ENCODE measurements at regions not wholly inside any gene's neighbourhood (a gene's known extent, or its start where the extent isn't known, plus 50 kb on each side); places are given as distances from the start of the nearest gene placed in this dataset.
A peak's percentile ranks its signal among the peaks of the same experiment; 100 is the strongest.

- DNase-seq (ENCODE audit: low read depth in 2 of 2), result no peak
Measured at GRCh38 chr4:179803857-179804256, 2361.6 kb upstream of the AGA start.

- no peak for DNase-seq (ENCODE audit: low read depth in 2 of 2)
Measured at GRCh38 chr4:179804440-179804839, 2362.2 kb upstream of the AGA start.

DNA sequence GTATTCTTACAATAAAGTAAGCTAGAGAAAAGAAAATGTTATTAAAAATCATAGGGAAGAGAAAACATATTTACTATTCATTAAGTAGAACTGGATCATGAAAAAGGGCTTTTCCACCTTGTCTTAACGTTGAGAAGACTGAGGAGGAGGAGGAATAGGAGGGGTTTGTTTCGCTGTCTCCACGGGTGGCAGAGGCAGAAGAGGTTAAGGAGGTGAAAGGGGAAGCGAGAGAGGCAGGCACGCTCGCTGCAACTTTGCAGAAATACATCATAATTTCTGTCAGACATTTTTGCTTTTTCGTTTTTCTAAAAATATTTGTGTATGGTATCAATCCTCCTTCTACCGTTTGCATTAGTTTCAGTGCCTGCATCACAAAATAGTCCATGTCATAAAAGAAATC is 2375.1 kb upstream of the AGA start:
- DNase-seq (ENCODE audit: low read depth in 2 of 2), result no peak

DNA sequence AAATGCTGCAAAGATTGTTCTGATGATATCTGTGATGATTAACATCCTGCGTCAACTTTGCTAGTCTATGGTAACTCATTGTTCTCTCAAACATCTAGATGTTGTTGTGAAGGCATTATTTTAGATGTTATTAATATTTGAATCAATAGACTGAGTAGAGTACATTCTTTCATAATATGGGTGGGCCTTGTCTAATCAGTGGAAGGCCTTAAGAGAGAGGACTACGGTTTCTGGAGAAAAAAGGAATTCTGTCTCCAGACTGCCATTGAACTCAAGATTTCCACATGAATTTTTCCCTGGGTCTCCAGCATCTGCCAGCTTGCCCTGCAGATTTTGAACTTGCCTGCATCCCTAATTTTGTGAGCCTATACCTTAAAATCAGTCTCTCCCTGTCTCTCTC is 2381.1 kb upstream of the AGA start:
- no peak for DNase-seq (ENCODE audit: low read depth in 2 of 2)

- DNase-seq (ENCODE audit: low read depth in 2 of 2), result no peak
Measured at GRCh38 chr4:179831274-179831673, 2389.0 kb upstream of the AGA start.

GRCh38 chr4:179836179-179837075 is 2394.2 kb upstream of the AGA start:
- DNase-seq (ENCODE audit: low read depth in 2 of 2), result no peak

GRCh38 chr4:179843370-179843769 is 2399.8 kb upstream of the TENM3 start:
- DNase-seq (ENCODE audit: low read depth in 2 of 2), result no peak

DNA sequence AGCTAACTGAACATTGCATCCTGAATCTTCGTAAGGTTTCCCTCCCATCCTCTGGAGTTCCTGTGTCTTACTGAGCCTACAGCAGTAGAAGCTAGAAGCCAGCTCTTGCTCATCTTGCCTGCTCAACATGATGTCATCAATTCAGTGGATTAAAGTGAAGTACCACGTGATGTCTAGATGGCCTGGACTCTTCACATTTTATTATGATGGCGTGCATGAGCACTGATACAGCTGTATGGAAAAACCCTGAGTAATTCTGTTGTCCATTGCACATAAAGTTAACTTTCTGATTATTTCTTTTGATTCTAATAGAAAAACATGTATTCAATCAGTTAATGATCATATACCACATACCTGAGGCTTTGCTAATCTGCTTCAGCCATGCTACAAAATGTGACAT is 2387.7 kb upstream of the TENM3 start:
- no peak for DNase-seq (ENCODE audit: low read depth in 2 of 2)

DNA sequence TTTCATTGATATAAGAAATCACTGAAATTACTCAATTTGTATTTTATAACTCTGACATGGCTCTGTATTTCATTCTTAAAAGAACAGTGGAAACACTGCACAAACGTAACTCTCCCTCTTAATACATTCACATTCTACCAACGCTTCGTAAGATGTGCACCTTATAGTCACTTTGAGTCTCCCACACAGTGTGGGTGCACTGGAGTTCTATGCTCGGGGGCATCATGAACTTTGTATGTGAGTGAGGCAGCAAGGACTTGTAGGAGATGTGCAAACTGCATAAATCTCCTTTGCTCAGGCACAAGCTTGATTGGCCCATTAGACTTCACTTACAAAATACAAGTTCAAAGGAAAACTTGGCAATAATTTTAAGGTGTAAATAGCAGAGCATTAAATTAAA is 2385.0 kb upstream of the TENM3 start:
- no peak for DNase-seq (ENCODE audit: low read depth in 2 of 2)

DNA sequence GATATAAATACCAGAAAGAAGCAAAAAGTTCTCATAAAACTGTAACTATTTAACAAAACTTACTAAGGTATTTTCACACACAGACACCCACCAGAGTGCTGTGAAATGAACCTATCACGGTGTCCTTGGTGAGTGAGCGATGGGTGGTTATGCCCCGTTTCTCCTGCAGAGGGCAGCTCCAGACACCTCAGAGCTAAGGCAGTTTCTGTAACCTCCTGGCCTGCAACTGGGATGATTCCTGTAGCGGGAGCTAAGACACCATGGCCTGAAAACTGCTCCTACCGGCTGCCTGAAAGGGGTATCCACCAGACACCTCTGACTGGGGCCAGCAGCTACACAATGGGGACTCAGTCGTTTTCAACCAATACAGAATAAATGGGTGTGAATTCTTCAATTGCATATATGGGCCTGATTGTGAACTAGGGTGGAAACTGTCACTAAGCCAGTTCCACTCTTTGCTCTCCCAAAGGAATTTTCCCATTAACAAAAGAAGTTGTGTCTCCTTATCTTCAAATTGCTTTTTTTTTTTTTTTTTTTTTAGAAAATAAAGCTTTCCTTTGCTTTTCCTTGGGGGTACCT is 2375.8 kb upstream of the TENM3 start:
- peak in 1 of 2 experiments; percentile 6 for DNase-seq (ENCODE audit: low read depth in 2 of 2)

DNA sequence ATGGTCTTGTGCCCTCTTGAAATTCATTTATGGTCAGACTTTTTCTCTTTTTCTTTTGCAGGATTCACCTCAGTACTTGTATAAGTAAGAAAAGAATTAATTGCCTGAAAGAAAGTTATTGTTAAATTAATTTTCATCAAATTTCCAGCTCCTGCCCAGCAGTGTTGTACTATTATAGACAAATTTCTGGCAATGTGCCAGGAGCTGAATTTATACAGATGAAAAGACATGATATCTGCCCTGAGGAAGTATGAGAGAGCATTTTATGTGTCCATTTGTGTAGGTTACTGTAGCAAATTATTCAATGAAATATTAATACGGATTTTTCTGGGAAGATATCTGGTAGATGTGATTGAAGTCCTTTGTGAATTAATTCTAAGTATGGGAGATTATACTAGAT is 2371.5 kb upstream of the TENM3 start:
- no peak for DNase-seq (ENCODE audit: low read depth in 2 of 2)

- no peak for DNase-seq (ENCODE audit: low read depth in 2 of 2)
Measured at GRCh38 chr4:179872755-179873154, 2370.4 kb upstream of the TENM3 start.

GRCh38 chr4:179880756-179881155 is 2362.4 kb upstream of the TENM3 start:
- DNase-seq (ENCODE audit: low read depth in 2 of 2), result no peak

GRCh38 chr4:179894066-179894778 is 2349.0 kb upstream of the TENM3 start:
- DNase-seq (ENCODE audit: low read depth in 2 of 2), result no peak

DNA sequence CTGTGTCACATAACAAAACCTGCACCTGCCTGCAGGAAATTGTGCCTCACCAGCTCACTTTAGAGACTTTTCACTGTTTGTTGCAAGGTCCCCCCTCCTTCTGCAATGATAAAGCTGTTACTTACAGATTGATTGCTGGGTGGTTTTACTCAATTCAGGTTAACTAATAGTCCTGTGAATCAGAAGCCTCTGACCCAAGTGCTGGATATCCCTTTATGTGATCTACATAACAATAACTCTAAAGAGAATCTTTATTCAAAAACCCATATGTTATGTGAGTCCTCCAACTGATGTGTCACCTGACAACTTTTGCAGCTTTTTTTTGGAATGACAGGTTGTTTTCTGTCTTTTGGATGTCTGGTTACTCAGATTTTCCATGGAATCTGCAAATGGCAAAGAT is 2323.6 kb upstream of the TENM3 start:
- no peak for DNase-seq (ENCODE audit: low read depth in 2 of 2)

DNA sequence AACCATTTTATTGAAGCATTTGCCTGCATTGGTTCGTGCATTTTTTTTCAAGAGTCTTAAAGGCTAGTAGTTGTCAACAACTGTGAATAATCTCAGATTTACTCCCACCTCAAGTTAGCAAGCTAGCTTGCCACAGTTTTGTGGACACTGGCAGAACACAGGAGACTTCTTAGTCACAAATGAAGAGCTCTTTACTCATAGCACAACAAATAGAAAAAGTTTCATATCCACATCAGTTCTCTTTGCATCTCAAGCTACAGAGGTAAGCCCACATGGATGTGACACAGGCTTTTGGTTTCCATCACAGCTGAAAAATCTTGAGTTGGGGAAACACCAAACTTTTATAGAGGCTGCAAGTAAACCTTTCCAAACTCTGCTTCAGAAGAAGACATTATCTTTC is 2315.7 kb upstream of the TENM3 start:
- DNase-seq (ENCODE audit: low read depth in 2 of 2), result no peak

DNA sequence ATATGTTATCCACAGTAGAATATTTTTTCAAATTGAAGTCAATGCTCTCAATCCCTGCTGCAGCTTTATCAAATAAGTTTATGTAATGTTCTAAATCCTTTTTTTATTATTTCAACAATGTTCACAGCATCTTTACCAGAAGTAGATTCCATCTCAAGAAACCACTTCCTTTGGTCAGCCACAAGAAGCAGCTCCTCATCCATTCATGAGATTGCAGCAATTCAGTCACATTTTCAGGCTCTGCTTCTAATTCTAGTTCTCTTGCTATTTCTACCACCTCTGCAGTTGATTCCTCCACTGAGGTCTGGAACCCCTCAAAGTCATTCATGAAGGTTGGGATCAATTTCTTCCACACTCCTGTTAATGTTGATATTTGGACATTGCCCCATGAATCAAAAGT is 2301.3 kb upstream of the TENM3 start:
- DNase-seq (ENCODE audit: low read depth in 2 of 2), result no peak

DNA sequence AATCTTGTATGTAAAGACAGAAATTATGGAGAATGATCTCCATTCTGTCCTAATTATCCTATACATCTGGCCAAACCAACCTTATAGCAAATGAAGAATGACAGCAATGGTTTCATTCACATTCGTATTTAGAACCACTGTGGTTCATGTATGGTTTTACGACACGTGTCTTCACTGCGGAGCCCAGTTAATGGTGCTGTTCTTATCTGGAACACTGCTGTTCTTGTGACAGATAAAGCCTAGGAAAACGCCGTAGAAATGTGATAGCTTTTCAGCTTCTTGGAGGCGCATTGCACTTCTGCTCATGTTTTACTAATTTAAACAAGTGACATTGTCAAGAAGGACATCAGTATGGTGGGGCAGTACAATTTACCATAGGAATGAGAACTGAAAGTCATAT is 2266.4 kb upstream of the TENM3 start:
- DNase-seq (ENCODE audit: low read depth in 2 of 2), result no peak

DNA sequence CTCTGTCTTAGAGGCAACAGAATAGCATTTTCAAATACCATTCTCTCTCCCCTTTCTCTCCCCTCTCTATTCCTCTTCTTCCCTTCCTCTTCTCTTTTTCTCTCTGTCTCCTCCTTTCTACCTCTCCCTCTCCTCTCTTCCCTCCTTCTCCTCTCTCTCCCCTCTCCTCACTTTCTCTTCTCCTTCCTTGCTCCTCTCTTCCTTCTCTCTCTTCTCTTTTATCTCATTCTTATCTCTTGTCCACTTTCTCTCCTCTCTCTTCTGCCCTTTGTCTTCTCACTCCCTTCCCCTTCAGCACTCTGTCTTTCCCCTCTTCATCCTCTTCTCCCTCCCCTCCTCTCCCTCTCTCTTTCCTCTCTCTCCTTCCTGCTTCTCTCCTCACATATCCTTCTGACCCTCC is 2265.8 kb upstream of the TENM3 start:
- DNase-seq (ENCODE audit: low read depth in 2 of 2), result no peak

GRCh38 chr4:179981161-179981560 is 2262.0 kb upstream of the TENM3 start:
- no peak for DNase-seq (ENCODE audit: low read depth in 2 of 2)

GRCh38 chr4:179989975-179990374 is 2253.2 kb upstream of the TENM3 start:
- DNase-seq (ENCODE audit: low read depth in 2 of 2), result no peak

DNA sequence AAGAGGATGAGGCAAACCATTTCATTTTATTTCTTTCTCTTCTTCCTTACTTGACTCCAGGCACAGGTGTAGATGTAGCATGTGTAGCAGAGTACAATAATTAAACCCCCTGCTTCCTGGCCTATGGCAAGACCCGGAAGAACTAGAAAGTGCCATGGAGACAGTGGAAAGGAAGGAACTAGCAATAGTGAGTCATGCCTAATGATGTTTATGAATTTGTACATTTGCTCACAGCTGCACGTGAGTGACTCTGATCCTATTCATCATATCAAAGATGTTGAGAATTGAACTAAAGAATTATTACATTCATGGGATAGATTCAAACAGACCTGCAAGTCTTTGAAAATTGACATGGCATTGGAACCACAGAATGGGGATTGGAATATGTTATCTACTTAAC is 2233.9 kb upstream of the TENM3 start:
- DNase-seq (ENCODE audit: low read depth in 2 of 2), result no peak

DNA sequence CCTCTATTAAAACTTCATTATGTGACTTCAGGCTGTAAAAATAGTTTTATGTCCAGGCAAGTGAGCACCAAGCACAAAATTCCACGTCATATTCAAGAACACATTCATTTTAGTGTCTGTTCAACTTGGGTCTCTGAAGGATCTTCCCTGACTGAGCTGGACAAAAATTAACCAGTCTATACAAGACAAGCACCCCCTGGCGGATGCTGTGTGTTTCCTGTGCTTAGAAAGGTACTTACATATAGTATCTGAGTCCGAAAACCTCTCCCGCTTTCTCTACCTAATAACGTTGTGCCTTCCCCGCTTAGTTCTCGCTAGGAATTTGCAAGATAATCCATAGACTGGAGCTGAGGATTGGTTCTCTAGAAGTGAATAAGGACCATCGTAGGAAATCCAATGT is 2214.5 kb upstream of the TENM3 start:
- DNase-seq (ENCODE audit: low read depth in 2 of 2), result no peak
